Heart left ventricle (tissue), 16 donors: ENCODE measurements at regions not wholly inside any gene's neighbourhood (a gene's known extent, or its start where the extent isn't known, plus 50 kb on each side); places are given as distances from the start of the nearest gene placed in this dataset.

ENCODE experiments used
- ATAC-seq, 4 donors: fragments of 200-7000 bp; cut with Tn5 transposase; one replicate each; pipeline ENCODE4 v1.9.1; 2020 to 2022; ENCODE audit warnings: moderate library complexity in 4 of 4, mild to moderate bottlenecking in 3 of 4, moderate number of reproducible peaks in 1 of 4
- DNase-seq, 5 donors: peaks; one replicate each; pipeline ENCODE4 v3.0.0-alpha.2; 2020
- H3K27ac ChIP-seq, 12 donors: fragments of 200-600 bp; sonication (generic) in 4 of 12; one replicate each; pipeline versions ENCODE4 v1.5.0 to v1.8.0; 2016 to 2022; ENCODE audit warnings: mild to moderate bottlenecking in 2 of 12
- H3K27me3 ChIP-seq, 9 donors: fragments of 200-600 bp; sonication (generic) in 2 of 9; one replicate each; pipeline versions ENCODE4 v1.5.1 to v1.8.0; 2016 to 2022; ENCODE audit warnings: mild to moderate bottlenecking in 3 of 9
- H3K36me3 ChIP-seq, 9 donors: fragments of 200-600 bp; sonication (generic) in 2 of 9; one replicate each; pipeline versions ENCODE4 v1.5.0 to v1.8.0; 2018 to 2022; ENCODE audit warnings: mild to moderate bottlenecking in 2 of 9
- H3K4me1 ChIP-seq, 12 donors: fragments of 200-600 bp; sonication (generic) in 4 of 12; one replicate each; pipeline versions ENCODE4 v1.5.0 to v1.8.0; 2016 to 2022; ENCODE audit warnings: mild to moderate bottlenecking in 3 of 12
- H3K4me3 ChIP-seq, 12 donors: fragments of 200-600 bp; sonication (generic) in 4 of 12; one replicate each; pipeline versions ENCODE4 v1.5.0 to v1.8.0; 2017 to 2022; ENCODE audit warnings: mild to moderate bottlenecking in 9 of 12, moderate library complexity in 4 of 12
- H3K9me3 ChIP-seq, 12 donors: fragments of 200-600 bp; sonication (generic) in 4 of 12; one replicate each; pipeline versions ENCODE4 v1.5.0 to v1.8.0; 2016 to 2022; ENCODE audit warnings: mild to moderate bottlenecking in 1 of 12
- POLR2A ChIP-seq, 2 donors: fragments of 450-650 bp; IDR thresholded peaks; one replicate each; pipeline ENCODE4 v1.6.1; 2017; ENCODE audit warnings: antibody characterized with exemption in 2 of 2, mild to moderate bottlenecking in 2 of 2, moderate library complexity in 2 of 2
- WGBS, 4 donors: extraction: QIAGEN DNeasy Blood & Tissue Kit in 2 of 4; methylation state at CpG; one replicate each; pipeline versions ENCODE4 v1.1.5 to v1.1.7; 2013 to 2018; 5-methylcytosine and 5-hydroxymethylcytosine counted together
- intact Hi-C, 10 donors: fragments of 100-400 bp; cut with DNase I; formaldehyde crosslinking; loops; one replicate each; pipeline versions ENCODE4 v1.11.1 to v1.14.2; 2022
- TF ChIP-seq, protein P1 (sequence below), 12 donors: fragments of 200-600 bp; sonication (generic) in 4 of 12; IDR thresholded peaks; one replicate each; pipeline versions ENCODE4 v1.5.0 to v1.8.0; 2018 to 2022; ENCODE audit warnings: antibody characterized with exemption in 12 of 12, mild to moderate bottlenecking in 5 of 12
- donor health status: ischemic (EF 13 %, LVEDD 7.1; RV severe dilation, severe dysfunction).
- donor health status: healthy with polysubstance abuse.
- donor health status: DM: no; HTN: yes; CAD: no.
- donor health status: DM: no; HTN: no; CAD: no.
- donor health status: ischemic (EF 25% LVEDD 6.9; RV normal size, moderate dysfunction).
- donor health status: ischemic (EF 25% LVEDD 5.7; RV mildly dilated, moderate dysfunction).
- donor health status: healthy.
- donor health status: DM: yes; HTN: yes; CAD: no.
- donor health status: ischemic (EF 35%, LVEDD 5.7; RV mildly dilated, moderate dysfunction).
- donor health status: nonischemic (EF 11% LVEDD 7.7; RV severe dilation, severe dysfunction).
- donor health status: DM: yes; HTN: yes; CAD: no.
- donor health status: PGD.
- donor health status: ischemic (EF 29% LVEDD 5.4; RV normal size, mild dysfunction).
- donor health status: nonischemic (EF 23%, LVEDD 6.1; RV moderate dilation, normal function).

DNA sequence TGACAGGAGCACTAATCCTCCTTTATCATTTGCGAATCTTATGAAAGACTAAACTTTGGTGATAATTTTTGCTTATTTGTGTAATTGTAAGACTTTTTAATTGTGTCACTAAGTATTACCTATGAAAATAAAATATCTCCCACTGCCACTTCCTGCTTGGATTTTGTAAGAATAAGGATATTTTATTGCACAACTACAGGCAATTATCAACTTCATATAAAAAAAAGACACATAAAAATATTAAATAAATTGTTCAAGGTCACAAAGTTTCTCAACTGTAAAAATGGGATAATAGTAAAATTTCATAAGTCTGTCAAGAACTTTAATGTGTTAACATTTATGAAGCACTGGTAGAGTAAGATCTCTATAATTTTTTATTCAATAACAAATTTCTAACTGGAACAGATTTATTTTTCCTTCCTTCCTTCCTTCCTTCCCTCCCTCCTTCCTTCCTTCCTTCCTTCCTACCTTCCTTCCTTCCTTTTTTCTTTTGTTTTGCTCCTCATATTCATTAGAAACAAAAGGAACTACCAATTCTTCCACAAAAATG, 527.6 kb upstream of the FAM47C start:
- TF ChIP-seq, protein P1, sequence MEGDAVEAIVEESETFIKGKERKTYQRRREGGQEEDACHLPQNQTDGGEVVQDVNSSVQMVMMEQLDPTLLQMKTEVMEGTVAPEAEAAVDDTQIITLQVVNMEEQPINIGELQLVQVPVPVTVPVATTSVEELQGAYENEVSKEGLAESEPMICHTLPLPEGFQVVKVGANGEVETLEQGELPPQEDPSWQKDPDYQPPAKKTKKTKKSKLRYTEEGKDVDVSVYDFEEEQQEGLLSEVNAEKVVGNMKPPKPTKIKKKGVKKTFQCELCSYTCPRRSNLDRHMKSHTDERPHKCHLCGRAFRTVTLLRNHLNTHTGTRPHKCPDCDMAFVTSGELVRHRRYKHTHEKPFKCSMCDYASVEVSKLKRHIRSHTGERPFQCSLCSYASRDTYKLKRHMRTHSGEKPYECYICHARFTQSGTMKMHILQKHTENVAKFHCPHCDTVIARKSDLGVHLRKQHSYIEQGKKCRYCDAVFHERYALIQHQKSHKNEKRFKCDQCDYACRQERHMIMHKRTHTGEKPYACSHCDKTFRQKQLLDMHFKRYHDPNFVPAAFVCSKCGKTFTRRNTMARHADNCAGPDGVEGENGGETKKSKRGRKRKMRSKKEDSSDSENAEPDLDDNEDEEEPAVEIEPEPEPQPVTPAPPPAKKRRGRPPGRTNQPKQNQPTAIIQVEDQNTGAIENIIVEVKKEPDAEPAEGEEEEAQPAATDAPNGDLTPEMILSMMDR (IDR thresholded peaks at IDR 0.05) = no peak
- TF ChIP-seq POLR2A (IDR thresholded peaks at IDR 0.05) = no peak

DNA sequence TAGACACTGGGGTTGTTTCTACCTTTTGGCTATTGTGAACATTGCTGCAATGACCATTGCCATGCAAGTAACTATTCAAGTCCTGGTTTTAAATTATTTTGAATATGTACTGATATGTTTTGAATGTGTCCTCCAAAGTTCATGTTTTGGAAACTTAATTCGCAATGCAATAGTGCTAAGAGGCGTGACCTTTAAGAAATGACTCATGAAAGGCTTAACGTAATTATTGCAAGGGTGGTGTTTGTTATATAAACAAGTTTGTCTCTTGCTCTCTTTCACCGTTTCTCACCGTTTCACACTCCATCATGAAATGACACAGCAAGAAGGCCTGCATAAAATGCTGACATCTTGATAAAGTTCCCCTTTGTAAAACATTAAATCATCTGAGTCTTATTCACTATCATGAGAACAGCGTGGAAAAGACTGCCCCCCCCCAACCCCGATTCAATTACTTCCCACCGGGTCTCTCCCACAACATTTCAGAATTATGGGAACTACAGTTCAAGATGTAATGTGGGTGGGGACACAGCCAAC, 506.9 kb upstream of the FAM47C start:
- intact Hi-C loops = no loop called here
- WGBS, 4 donors = 82 to 89% (median 87%) methylated on average over 8 of the region's 8 CpGs

More for the DNA sequence above, 527.6 kb upstream of the FAM47C start:
- H3K27ac ChIP-seq = no peak overlapping the region
- no peaks in the 10 kb centered on the region for H3K9me3 ChIP-seq
- H3K4me3 ChIP-seq = no peak overlapping the region
- no peak for ATAC-seq
- DNase-seq = no peak
- no peaks in the 10 kb centered on the region for H3K36me3 ChIP-seq
- H3K27me3 ChIP-seq = no peaks in the 10 kb centered on the region
- 59 to 91% (median 84%) methylated on average over 1 of the region's 1 CpG for WGBS, 4 donors
- no peaks in the 10 kb centered on the region for H3K4me1 ChIP-seq
- intact Hi-C loops = no loop called here

DNA sequence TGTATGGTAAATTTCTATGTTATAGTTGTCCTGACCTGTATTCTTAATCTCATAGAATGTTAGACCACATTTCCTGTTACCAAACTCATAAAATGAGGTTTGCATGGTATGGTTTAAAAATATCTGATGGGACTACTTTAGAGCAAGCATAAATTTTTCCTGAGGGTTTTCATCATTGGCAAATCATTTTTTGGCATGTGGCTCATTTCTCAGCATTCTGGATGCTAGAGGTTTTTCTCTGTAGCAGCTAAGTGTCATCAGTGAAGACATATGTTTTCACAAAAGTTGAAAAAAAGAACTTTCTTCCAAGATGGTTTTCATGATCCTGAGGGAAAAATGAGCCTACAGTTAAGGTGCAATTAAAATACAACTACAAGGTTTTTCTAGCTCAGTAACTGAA, 503.5 kb upstream of the FAM47C start:
- Histone ChIP-seq H3K36me3 (no peaks in the 10 kb centered on the region), H3K4me1 (no peaks in the 10 kb centered on the region), H3K27ac (no peak overlapping the region), H3K9me3 (peaks cover 0 to 33% (median 0%) of the 10 kb centered on the region in 12 donors), H3K27me3 (no peaks in the 10 kb centered on the region), H3K4me3 (no peak overlapping the region)
- no peak for ATAC-seq
- no peak for DNase-seq
- intact Hi-C loops = no loop called here
- no peak for TF ChIP-seq POLR2A (IDR thresholded peaks at IDR 0.05)
- TF ChIP-seq, protein P1 (IDR thresholded peaks at IDR 0.05) = no peak

More for the DNA sequence above, 506.9 kb upstream of the FAM47C start:
- ATAC-seq (no peak), DNase-seq (no peak)
- peaks cover 0 to 10% (median 0%) of the 10 kb centered on the region in 12 donors for H3K9me3 ChIP-seq
- H3K36me3 ChIP-seq = no peaks in the 10 kb centered on the region
- no peaks in the 10 kb centered on the region for H3K4me1 ChIP-seq
- no peaks in the 10 kb centered on the region for H3K27me3 ChIP-seq
- TF ChIP-seq POLR2A (IDR thresholded peaks at IDR 0.05) = no peak
- TF ChIP-seq, protein P1 (IDR thresholded peaks at IDR 0.05) = no peak
- H3K27ac ChIP-seq = no peak overlapping the region
- H3K4me3 ChIP-seq = no peak overlapping the region

DNA sequence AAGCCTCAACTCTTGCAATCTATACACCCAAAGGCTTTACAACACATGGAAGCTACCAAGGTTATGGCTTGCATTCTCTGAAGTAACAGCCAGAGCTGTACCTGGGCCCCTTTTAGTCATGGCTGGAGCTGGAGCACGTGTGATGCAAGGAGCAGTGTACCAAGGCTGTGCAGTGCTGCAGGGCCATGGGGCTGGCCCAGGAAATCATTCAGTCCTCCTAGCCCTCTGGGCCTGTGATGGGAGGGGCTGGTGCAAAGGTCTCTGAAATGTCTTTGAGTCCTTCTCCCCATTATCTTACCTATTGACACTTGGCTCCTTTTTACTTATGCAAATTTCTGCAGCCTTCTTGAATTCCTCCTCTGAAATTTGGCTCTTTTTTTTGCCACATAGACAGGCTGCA, 500.1 kb upstream of the FAM47C start:
- intact Hi-C loops = no loop called here
- Histone ChIP-seq H3K27ac (no peak overlapping the region), H3K36me3 (no peaks in the 10 kb centered on the region), H3K9me3 (peaks cover 0 to 24% (median 0%) of the 10 kb centered on the region in 12 donors), H3K4me1 (no peaks in the 10 kb centered on the region), H3K4me3 (no peak overlapping the region), H3K27me3 (no peaks in the 10 kb centered on the region)
- TF ChIP-seq, protein P1 (IDR thresholded peaks at IDR 0.05) = no peak
- TF ChIP-seq POLR2A (IDR thresholded peaks at IDR 0.05) = no peak
- no peak for ATAC-seq
- DNase-seq = no peak
- WGBS, 4 donors = 36 to 62% (median 52%) methylated on average over 1 of the region's 1 CpG
